Astrocyte (in vitro differentiated cells and primary cell): ENCODE measurements at regions not wholly inside any gene's neighbourhood (a gene's known extent, or its start where the extent isn't known, plus 50 kb on each side); places are given as distances from the start of the nearest gene placed in this dataset.
A peak's percentile ranks its signal among the peaks of the same experiment; 100 is the strongest.

Experiments
- DNase-seq: peaks from one replicate; pipeline ENCODE4 v3.0.0-alpha.2; 2010; ENCODE audit warnings: low read depth
- FAIRE-seq: peaks from 2 replicates; lab custom pipeline; 2011; peaks lifted over from hg19 to GRCh38; lab: Jason Lieb, UNC
- H2AFZ ChIP-seq: 2 replicates; pipeline ENCODE4 v1.6.0; 2012; ENCODE audit warnings: low read depth, low read length, inconsistent platforms
- H3K27ac ChIP-seq: 2 replicates; pipeline ENCODE4 v1.5.1; 2011; ENCODE audit warnings: low read depth, low read length, inconsistent platforms
- H3K27me3 ChIP-seq: 2 replicates; pipeline ENCODE4 v1.6.0; 2011; ENCODE audit warnings: low read length, inconsistent platforms; ENCODE audit not compliant: insufficient read depth
- H3K36me3 ChIP-seq: 2 replicates; pipeline ENCODE4 v1.5.1; 2011; ENCODE audit warnings: low read length, inconsistent platforms; ENCODE audit not compliant: insufficient read depth
- H3K4me1 ChIP-seq: 2 replicates; pipeline ENCODE4 v1.5.1; 2011; ENCODE audit warnings: low read length, inconsistent platforms; ENCODE audit not compliant: insufficient read depth
- H3K4me2 ChIP-seq: 2 replicates; pipeline ENCODE4 v1.6.0; 2012; ENCODE audit warnings: low read length, inconsistent platforms
- H3K4me3 ChIP-seq: 2 replicates; pipeline ENCODE4 v1.5.1; 2011; ENCODE audit warnings: low read depth, mild to moderate bottlenecking, low read length, inconsistent platforms; ENCODE audit not compliant: insufficient read depth
- H3K79me2 ChIP-seq: 2 replicates; pipeline ENCODE4 v1.6.0; 2012; ENCODE audit warnings: mild to moderate bottlenecking, low read length, inconsistent platforms; ENCODE audit not compliant: insufficient read depth
- H3K9ac ChIP-seq: 2 replicates; pipeline ENCODE4 v1.6.0; 2012; ENCODE audit warnings: mild to moderate bottlenecking, low read length, inconsistent platforms
- H3K9me3 ChIP-seq: 2 replicates; pipeline ENCODE4 v1.5.1; 2012; ENCODE audit warnings: low read depth, mild to moderate bottlenecking, low read length, inconsistent platforms; ENCODE audit not compliant: insufficient read depth
- H4K20me1 ChIP-seq: 2 replicates; pipeline ENCODE4 v1.6.0; 2012; ENCODE audit warnings: low read length, inconsistent platforms; ENCODE audit not compliant: insufficient read depth
- H3K27ac Mint-ChIP-seq: one replicate; pipeline ENCODE4 v1.8.0; 2021; ENCODE audit warnings: mild to moderate bottlenecking, mixed read lengths; ENCODE audit not compliant: unreplicated experiment
- H3K27me3 Mint-ChIP-seq: one replicate; pipeline ENCODE4 v1.8.0; 2021; ENCODE audit warnings: low read depth, mixed read lengths; ENCODE audit not compliant: unreplicated experiment
- H3K36me3 Mint-ChIP-seq: one replicate; pipeline ENCODE4 v1.8.0; 2021; ENCODE audit warnings: low read depth, mixed read lengths; ENCODE audit not compliant: unreplicated experiment
- H3K4me1 Mint-ChIP-seq: one replicate; pipeline ENCODE4 v1.8.0; 2021; ENCODE audit warnings: low read depth, mixed read lengths; ENCODE audit not compliant: unreplicated experiment
- H3K4me3 Mint-ChIP-seq: one replicate; pipeline ENCODE4 v1.8.0; 2021; ENCODE audit warnings: mild to moderate bottlenecking, moderate library complexity, mixed read lengths; ENCODE audit not compliant: unreplicated experiment
- H3K9me3 Mint-ChIP-seq: one replicate; pipeline ENCODE4 v1.8.0; 2021; ENCODE audit warnings: mild to moderate bottlenecking, mixed read lengths; ENCODE audit not compliant: unreplicated experiment
- EZH2 ChIP-seq: IDR thresholded peaks from 2 replicates; pipeline ENCODE4 v1.6.1; 2012; ENCODE audit warnings: mild to moderate bottlenecking, low read length, inconsistent platforms; ENCODE audit not compliant: insufficient read depth
- TF ChIP-seq, protein P1 (sequence below): IDR thresholded peaks from 2 replicates; pipeline ENCODE4 v1.5.1; 2011; ENCODE audit warnings: low read depth, mild to moderate bottlenecking, inconsistent platforms, low read length, moderate library complexity; ENCODE audit not compliant: insufficient read depth

DNA sequence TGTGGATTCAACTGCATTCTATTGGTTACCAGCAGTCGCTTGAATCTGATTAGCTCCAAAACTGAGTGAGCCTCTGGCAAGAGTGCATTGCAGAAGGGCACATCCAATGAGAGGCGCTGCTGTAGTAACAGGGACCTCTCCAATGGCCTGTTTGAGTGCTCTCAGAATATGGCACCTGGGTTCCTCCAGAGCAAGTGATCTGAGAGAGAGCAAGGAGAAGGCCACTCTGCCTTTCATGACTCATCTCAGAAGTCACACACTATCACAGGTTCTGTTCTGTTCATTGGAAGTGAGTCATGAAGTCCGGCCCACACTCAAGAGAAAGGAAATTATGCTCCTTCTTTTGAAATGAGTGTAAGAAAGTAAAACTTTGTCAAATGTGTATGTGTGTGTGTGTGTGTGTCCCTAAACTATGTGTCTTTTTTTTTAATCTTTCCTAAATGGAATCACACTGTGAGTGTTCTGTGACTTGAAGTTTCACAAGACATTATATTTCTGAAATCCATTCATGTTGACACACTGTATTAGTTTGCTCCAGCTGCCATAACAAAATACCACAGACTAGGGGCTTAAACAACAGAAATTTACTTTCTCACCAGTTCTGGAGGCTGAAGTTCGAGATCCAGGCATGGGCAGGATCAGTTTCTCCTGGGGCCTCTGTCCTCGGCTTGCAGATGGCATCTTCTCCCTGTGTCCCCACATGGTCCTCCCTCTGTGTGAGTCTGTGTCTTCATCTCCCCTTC lies 138.3 kb upstream of the CDYL start:
- Mint-ChIP-seq H3K36me3 (no peaks in the 10 kb centered on the region), H3K4me3 (no peak overlapping the region), H3K27ac (no peak overlapping the region), H3K9me3 (peaks cover 9% of the 10 kb centered on the region), H3K4me1 (no peaks in the 10 kb centered on the region), H3K27me3 (no peaks in the 10 kb centered on the region)
- Histone ChIP-seq H3K27ac (no peak overlapping the region), H3K4me2 (no peak overlapping the region), H3K79me2 (no peaks in the 10 kb centered on the region), H2AFZ (no peak overlapping the region), H4K20me1 (no peaks in the 10 kb centered on the region), H3K27me3 (no peaks in the 10 kb centered on the region), H3K4me1 (no peaks in the 10 kb centered on the region), H3K4me3 (no peak overlapping the region), H3K9ac (no peak overlapping the region), H3K36me3 (no peaks in the 10 kb centered on the region), H3K9me3 (no peaks in the 10 kb centered on the region)
- FAIRE-seq = peak; percentile 20
- DNase-seq = peak; percentile 79
- TF ChIP-seq, protein P1, sequence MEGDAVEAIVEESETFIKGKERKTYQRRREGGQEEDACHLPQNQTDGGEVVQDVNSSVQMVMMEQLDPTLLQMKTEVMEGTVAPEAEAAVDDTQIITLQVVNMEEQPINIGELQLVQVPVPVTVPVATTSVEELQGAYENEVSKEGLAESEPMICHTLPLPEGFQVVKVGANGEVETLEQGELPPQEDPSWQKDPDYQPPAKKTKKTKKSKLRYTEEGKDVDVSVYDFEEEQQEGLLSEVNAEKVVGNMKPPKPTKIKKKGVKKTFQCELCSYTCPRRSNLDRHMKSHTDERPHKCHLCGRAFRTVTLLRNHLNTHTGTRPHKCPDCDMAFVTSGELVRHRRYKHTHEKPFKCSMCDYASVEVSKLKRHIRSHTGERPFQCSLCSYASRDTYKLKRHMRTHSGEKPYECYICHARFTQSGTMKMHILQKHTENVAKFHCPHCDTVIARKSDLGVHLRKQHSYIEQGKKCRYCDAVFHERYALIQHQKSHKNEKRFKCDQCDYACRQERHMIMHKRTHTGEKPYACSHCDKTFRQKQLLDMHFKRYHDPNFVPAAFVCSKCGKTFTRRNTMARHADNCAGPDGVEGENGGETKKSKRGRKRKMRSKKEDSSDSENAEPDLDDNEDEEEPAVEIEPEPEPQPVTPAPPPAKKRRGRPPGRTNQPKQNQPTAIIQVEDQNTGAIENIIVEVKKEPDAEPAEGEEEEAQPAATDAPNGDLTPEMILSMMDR = no peak
- no peak for TF ChIP-seq EZH2

DNA sequence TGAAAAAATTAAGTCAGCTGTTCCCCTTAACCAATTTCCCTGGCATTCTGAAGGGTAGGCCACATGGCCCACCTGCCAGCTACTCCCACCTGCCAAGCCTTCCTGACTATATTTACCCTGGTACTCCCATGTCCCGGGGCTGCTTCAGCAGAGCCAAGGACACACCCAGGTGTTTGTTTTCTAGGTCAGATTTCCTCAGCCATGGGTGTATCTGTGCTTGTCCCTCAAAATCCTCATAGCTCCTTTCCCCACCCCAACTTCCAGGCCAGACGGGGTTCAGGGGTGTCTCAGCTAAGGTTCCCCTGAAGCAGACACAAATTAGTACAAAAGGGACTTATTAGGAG lies 139.4 kb upstream of the CDYL start:
- Histone ChIP-seq H3K4me1 (no peaks in the 10 kb centered on the region), H3K27me3 (no peaks in the 10 kb centered on the region), H3K9ac (no peak overlapping the region), H3K27ac (no peak overlapping the region), H3K9me3 (no peaks in the 10 kb centered on the region), H3K79me2 (no peaks in the 10 kb centered on the region), H3K36me3 (no peaks in the 10 kb centered on the region), H4K20me1 (no peaks in the 10 kb centered on the region), H3K4me2 (no peak overlapping the region), H3K4me3 (no peak overlapping the region), H2AFZ (no peak overlapping the region)
- no peaks in the 10 kb centered on the region for H3K36me3 Mint-ChIP-seq
- H3K27me3 Mint-ChIP-seq = no peaks in the 10 kb centered on the region
- DNase-seq = no peak
- no peak overlapping the region for H3K4me3 Mint-ChIP-seq
- FAIRE-seq = no peak
- no peaks in the 10 kb centered on the region for H3K4me1 Mint-ChIP-seq
- peaks cover 8% of the 10 kb centered on the region for H3K9me3 Mint-ChIP-seq
- no peak overlapping the region for H3K27ac Mint-ChIP-seq
- TF ChIP-seq, protein P1 = no peak
- TF ChIP-seq EZH2 = no peak

DNA sequence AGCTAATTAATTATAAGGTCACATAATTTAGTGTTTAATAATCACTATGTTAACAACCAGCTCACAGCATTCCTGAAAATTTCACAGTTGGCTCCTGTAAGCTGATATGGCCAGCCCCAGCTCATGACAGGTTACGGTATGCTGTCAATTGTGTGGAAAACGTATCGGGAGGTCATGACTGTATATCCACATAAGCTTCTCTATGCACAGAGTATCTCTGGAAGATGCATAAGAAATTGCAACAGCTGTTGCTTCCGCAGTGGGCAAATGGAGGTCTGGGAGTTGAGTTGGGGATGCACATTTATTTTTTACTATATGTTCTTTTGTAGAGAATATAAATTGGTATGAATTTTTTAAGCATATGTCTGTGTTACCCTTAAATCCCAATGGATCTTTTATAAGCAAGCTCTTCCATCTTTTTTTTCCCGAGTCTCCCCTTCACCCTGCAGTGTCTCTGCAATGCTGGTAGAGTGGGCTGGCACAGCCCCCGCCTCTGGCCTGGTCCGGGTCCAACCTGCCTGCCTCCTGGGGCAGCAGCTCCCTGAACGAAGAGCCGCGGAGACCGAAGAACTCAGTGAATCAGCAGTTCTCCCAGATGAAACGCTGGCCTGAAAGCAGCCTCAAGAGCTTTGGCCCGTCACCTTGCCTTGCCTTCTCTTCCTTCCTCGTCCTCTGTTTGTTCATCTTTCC lies 139.9 kb upstream of the CDYL start:
- TF ChIP-seq EZH2 = no peak
- TF ChIP-seq, protein P1 = no peak
- Histone ChIP-seq H2AFZ (no peak overlapping the region), H3K4me1 (no peaks in the 10 kb centered on the region), H3K9ac (no peak overlapping the region), H3K79me2 (no peaks in the 10 kb centered on the region), H3K36me3 (no peaks in the 10 kb centered on the region), H4K20me1 (no peaks in the 10 kb centered on the region), H3K4me3 (no peak overlapping the region), H3K4me2 (no peak overlapping the region), H3K9me3 (no peaks in the 10 kb centered on the region), H3K27me3 (no peaks in the 10 kb centered on the region), H3K27ac (no peak overlapping the region)
- Mint-ChIP-seq H3K36me3 (no peaks in the 10 kb centered on the region), H3K27ac (no peak overlapping the region), H3K4me1 (no peaks in the 10 kb centered on the region), H3K9me3 (peaks cover 4% of the 10 kb centered on the region), H3K27me3 (no peaks in the 10 kb centered on the region), H3K4me3 (no peak overlapping the region)
- no peak for DNase-seq
- FAIRE-seq = no peak
